ENCODE measurements at regions not wholly inside any gene's neighbourhood (a gene's known extent, or its start where the extent isn't known, plus 50 kb on each side); places are given as distances from the start of the nearest gene placed in this dataset.

- H3K36me3 ChIP-seq (ENCODE audit: insufficient read depth): no peaks in the 10 kb centered on the region
- H3K79me2 ChIP-seq (ENCODE audit: insufficient read depth, low read depth): no peaks in the 10 kb centered on the region
Observed at GRCh38 chr7:46352004-46352954, 431.2 kb upstream of the IGFBP3 start.

GRCh38 chr7:46349490-46349889 is 428.4 kb upstream of the IGFBP3 start:
- Histone ChIP-seq H3K27me3 (ENCODE audit: insufficient read depth, low read depth) (no peaks in the 10 kb centered on the region), H3K4me1 (ENCODE audit: low read depth, poor library complexity, severe bottlenecking) (no peaks in the 10 kb centered on the region), H3K4me2 (no peak overlapping the region), H3K4me3 (IDR thresholded peaks at IDR 0.05; ENCODE audit: insufficient read depth, low read depth, low read length) (no peak overlapping the region), H3K79me2 (ENCODE audit: insufficient read depth, low read depth) (no peaks in the 10 kb centered on the region), H4K20me1 (ENCODE audit: insufficient read depth) (no peaks in the 10 kb centered on the region), H3K9ac (no peak overlapping the region), H2AFZ (ENCODE audit: low read depth) (no peak overlapping the region), H3K27ac (no peak overlapping the region), H3K36me3 (ENCODE audit: insufficient read depth) (no peaks in the 10 kb centered on the region)
- no peak for TF ChIP-seq CTCF (conservative IDR thresholded peaks at IDR 0.05; ENCODE audit: low read depth, low read length)

More at GRCh38 chr7:46352004-46352954, 431.2 kb upstream of the IGFBP3 start:
- Histone ChIP-seq H3K27me3 (ENCODE audit: insufficient read depth, low read depth) (no peaks in the 10 kb centered on the region), H3K4me1 (ENCODE audit: low read depth, poor library complexity, severe bottlenecking) (no peaks in the 10 kb centered on the region), H3K9ac (no peak overlapping the region), H4K20me1 (ENCODE audit: insufficient read depth) (no peaks in the 10 kb centered on the region), H3K4me3 (IDR thresholded peaks at IDR 0.05; ENCODE audit: insufficient read depth, low read depth, low read length) (no peak overlapping the region), H2AFZ (ENCODE audit: low read depth) (no peak overlapping the region), H3K4me2 (no peak overlapping the region), H3K27ac (no peak overlapping the region)
- TF ChIP-seq CTCF (conservative IDR thresholded peaks at IDR 0.05; ENCODE audit: low read depth, low read length): peak; percentile 97

- TF ChIP-seq CTCF (conservative IDR thresholded peaks at IDR 0.05; ENCODE audit: low read depth, low read length): no peak
- no peak overlapping the region for H2AFZ ChIP-seq (ENCODE audit: low read depth)
Observed at GRCh38 chr7:46344533-46344932, 423.5 kb upstream of the IGFBP3 start.

GRCh38 chr7:46343802-46344201 is 422.7 kb upstream of the IGFBP3 start:
- Histone ChIP-seq H3K27ac (no peak overlapping the region), H4K20me1 (ENCODE audit: insufficient read depth) (no peaks in the 10 kb centered on the region), H3K79me2 (ENCODE audit: insufficient read depth, low read depth) (no peaks in the 10 kb centered on the region), H3K4me3 (IDR thresholded peaks at IDR 0.05; ENCODE audit: insufficient read depth, low read depth, low read length) (no peak overlapping the region), H3K9ac (no peak overlapping the region), H2AFZ (ENCODE audit: low read depth) (no peak overlapping the region), H3K36me3 (ENCODE audit: insufficient read depth) (no peaks in the 10 kb centered on the region), H3K4me2 (no peak overlapping the region), H3K27me3 (ENCODE audit: insufficient read depth, low read depth) (no peaks in the 10 kb centered on the region), H3K4me1 (ENCODE audit: low read depth, poor library complexity, severe bottlenecking) (no peaks in the 10 kb centered on the region)
- no peak for TF ChIP-seq CTCF (conservative IDR thresholded peaks at IDR 0.05; ENCODE audit: low read depth, low read length)

More at GRCh38 chr7:46344533-46344932, 423.5 kb upstream of the IGFBP3 start:
- Histone ChIP-seq H3K9ac (no peak overlapping the region), H3K4me3 (IDR thresholded peaks at IDR 0.05; ENCODE audit: insufficient read depth, low read depth, low read length) (no peak overlapping the region), H3K27ac (no peak overlapping the region), H3K4me2 (no peak overlapping the region), H3K79me2 (ENCODE audit: insufficient read depth, low read depth) (no peaks in the 10 kb centered on the region), H3K27me3 (ENCODE audit: insufficient read depth, low read depth) (no peaks in the 10 kb centered on the region), H4K20me1 (ENCODE audit: insufficient read depth) (no peaks in the 10 kb centered on the region), H3K36me3 (ENCODE audit: insufficient read depth) (no peaks in the 10 kb centered on the region), H3K4me1 (ENCODE audit: low read depth, poor library complexity, severe bottlenecking) (no peaks in the 10 kb centered on the region)
